ENCODE measurements at regions not wholly inside any gene's neighbourhood (a gene's known extent, or its start where the extent isn't known, plus 50 kb on each side); places are given as distances from the start of the nearest gene placed in this dataset.

DNA sequence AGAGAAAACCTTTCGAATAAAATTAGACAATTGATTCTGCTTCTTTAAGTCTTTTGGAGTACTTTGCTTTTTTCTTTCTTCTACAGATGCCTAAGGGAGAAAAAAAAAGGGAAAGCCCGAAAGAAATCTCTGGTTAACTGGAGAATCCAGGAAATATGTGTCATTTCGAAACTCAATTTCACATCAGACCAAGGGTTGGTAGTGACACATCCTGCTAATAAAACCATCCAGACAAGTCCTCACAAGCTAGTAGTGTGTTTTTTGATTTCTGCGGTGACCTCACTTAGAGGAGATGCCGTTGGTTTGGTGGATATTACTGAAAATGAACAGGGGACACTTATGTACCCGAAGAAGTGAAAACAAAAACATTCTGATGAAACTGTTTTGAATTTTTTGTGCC lies 726.5 kb upstream of the ADAMTS5 start:
- ChIA-PET CTCF (no interaction called here), POLR2A (no interaction called here)
- intact Hi-C loops (cut with micrococcal nuclease; ENCODE audit: unreplicated experiment): no loop called here
- BruUV-seq (replicated peaks): no TSS peak
- TF ChIP-seq POLR2AphosphoS5 (IDR thresholded peaks at IDR 0.05; ENCODE audit: low read depth, low read length) (no peak), REST (IDR thresholded peaks at IDR 0.05; ENCODE audit: insufficient read depth in 1 of 2, low read depth in 2 of 2, low read length in 1 of 2) (no peak), SIN3A (IDR thresholded peaks at IDR 0.05; ENCODE audit: borderline replicate concordance, insufficient read depth, low read depth, low read length) (no peak)
- DNase-seq (ENCODE audit: low read depth, low spot score) (no peak), ATAC-seq (no peak)
- no peaks in the 10 kb centered on the region for H3K27me3 ChIP-seq (ENCODE audit: control insufficient read depth, insufficient read depth, low read length)
- no peak overlapping the region for H3K27ac ChIP-seq (ENCODE audit: low read length)
- no peaks in the 10 kb centered on the region for H3K9me3 ChIP-seq (ENCODE audit: control insufficient read depth, insufficient read depth, low read depth, low read length)
- H3K4me3 ChIP-seq (ENCODE audit: low read depth in 2 of 2, low read length in 2 of 2): no peak overlapping the region
- H3K4me1 ChIP-seq (ENCODE audit: control insufficient read depth, insufficient read depth, low read length): no peaks in the 10 kb centered on the region
- no peaks in the 10 kb centered on the region for H3K36me3 ChIP-seq (ENCODE audit: control insufficient read depth, insufficient read depth, low read length)
- in situ Hi-C loops (cut with HindIII; ENCODE audit: low pct_unique_long_range_greater_than_20kb, low sequenced_read_pairs): no loop called here

DNA sequence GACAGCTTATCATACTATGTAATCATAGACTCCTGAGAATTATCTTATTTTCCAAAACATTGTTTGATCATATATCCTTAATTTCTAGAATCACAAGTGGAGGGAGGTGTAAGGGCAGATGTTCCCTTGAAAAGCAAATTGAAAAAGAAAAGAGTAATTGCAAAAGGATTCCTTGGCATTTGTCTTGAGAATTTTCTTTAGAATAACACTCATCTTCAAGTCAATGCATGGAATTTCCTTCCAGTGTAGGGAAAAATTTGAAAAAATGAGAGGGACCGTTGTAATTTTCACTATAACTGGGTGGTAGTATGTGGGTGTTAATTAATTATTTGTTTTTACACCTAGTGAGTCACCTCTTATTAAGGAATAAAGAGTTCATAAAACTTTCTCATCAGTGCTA lies 724.6 kb upstream of the ADAMTS5 start:
- ChIA-PET CTCF (no interaction called here), POLR2A (no interaction called here)
- no peak overlapping the region for H3K4me3 ChIP-seq (ENCODE audit: low read depth in 2 of 2, low read length in 2 of 2)
- intact Hi-C loops (cut with micrococcal nuclease; ENCODE audit: unreplicated experiment): no loop called here
- H3K27ac ChIP-seq (ENCODE audit: low read length): no peak overlapping the region
- no TSS peak for BruUV-seq (replicated peaks)
- no peaks in the 10 kb centered on the region for H3K36me3 ChIP-seq (ENCODE audit: control insufficient read depth, insufficient read depth, low read length)
- no peaks in the 10 kb centered on the region for H3K9me3 ChIP-seq (ENCODE audit: control insufficient read depth, insufficient read depth, low read depth, low read length)
- no peak for ATAC-seq
- no peak for DNase-seq (ENCODE audit: low read depth, low spot score)
- TF ChIP-seq, protein P1, sequence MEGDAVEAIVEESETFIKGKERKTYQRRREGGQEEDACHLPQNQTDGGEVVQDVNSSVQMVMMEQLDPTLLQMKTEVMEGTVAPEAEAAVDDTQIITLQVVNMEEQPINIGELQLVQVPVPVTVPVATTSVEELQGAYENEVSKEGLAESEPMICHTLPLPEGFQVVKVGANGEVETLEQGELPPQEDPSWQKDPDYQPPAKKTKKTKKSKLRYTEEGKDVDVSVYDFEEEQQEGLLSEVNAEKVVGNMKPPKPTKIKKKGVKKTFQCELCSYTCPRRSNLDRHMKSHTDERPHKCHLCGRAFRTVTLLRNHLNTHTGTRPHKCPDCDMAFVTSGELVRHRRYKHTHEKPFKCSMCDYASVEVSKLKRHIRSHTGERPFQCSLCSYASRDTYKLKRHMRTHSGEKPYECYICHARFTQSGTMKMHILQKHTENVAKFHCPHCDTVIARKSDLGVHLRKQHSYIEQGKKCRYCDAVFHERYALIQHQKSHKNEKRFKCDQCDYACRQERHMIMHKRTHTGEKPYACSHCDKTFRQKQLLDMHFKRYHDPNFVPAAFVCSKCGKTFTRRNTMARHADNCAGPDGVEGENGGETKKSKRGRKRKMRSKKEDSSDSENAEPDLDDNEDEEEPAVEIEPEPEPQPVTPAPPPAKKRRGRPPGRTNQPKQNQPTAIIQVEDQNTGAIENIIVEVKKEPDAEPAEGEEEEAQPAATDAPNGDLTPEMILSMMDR (IDR thresholded peaks at IDR 0.05): no peak
- TF ChIP-seq REST (IDR thresholded peaks at IDR 0.05; ENCODE audit: insufficient read depth in 1 of 2, low read depth in 2 of 2, low read length in 1 of 2) (no peak), TCF7L2 (IDR thresholded peaks at IDR 0.05; ENCODE audit: low read depth, low read length) (no peak), SIN3A (IDR thresholded peaks at IDR 0.05; ENCODE audit: borderline replicate concordance, insufficient read depth, low read depth, low read length) (no peak), POLR2AphosphoS5 (IDR thresholded peaks at IDR 0.05; ENCODE audit: low read depth, low read length) (no peak)
- H3K4me1 ChIP-seq (ENCODE audit: control insufficient read depth, insufficient read depth, low read length): no peaks in the 10 kb centered on the region
- no peaks in the 10 kb centered on the region for H3K27me3 ChIP-seq (ENCODE audit: control insufficient read depth, insufficient read depth, low read length)
- in situ Hi-C loops (cut with HindIII; ENCODE audit: low pct_unique_long_range_greater_than_20kb, low sequenced_read_pairs): no loop called here
